Activated T-helper 2 cell treated with anti-CD3 and anti-CD28 coated beads, Interferon-gamma antibody, Interleukin-2, Interleukin-4, amounts not matched to agents 10 μg/mL and 5 μg/mL and 100 μg/mL, durations not matched to agents 14 hours and 24 hours and 36 hours (primary cell): ENCODE measurements at regions not wholly inside any gene's neighbourhood (a gene's known extent, or its start where the extent isn't known, plus 50 kb on each side); places are given as distances from the start of the nearest gene placed in this dataset.

Experiments
- DNase-seq: peaks from one replicate; pipeline ENCODE4 v3.0.0; 2021; ENCODE audit warnings: low spot score
- H3K27ac Mint-ChIP-seq: one replicate; pipeline ENCODE4 v1.8.0; 2021; ENCODE audit warnings: mixed read lengths
- H3K27me3 Mint-ChIP-seq: one replicate; pipeline ENCODE4 v1.8.0; 2021; ENCODE audit warnings: low read depth, mixed read lengths
- H3K36me3 Mint-ChIP-seq: one replicate; pipeline ENCODE4 v1.8.0; 2021; ENCODE audit warnings: low read depth, mixed read lengths
- H3K4me1 Mint-ChIP-seq: one replicate; pipeline ENCODE4 v1.8.0; 2021; ENCODE audit warnings: low read depth, mixed read lengths
- H3K4me3 Mint-ChIP-seq: one replicate; pipeline ENCODE4 v1.8.0; 2021; ENCODE audit warnings: low read depth, mild to moderate bottlenecking, moderate library complexity, mixed read lengths
- H3K9me3 Mint-ChIP-seq: one replicate; pipeline ENCODE4 v1.8.0; 2021; ENCODE audit warnings: mixed read lengths
- intact Hi-C: fragments of 100-400 bp; cut with micrococcal nuclease; formaldehyde crosslinking; loops from one replicate; pipeline ENCODE4 v1.15.1; 2023

GRCh38 chr3:193890016-193890897 is 245.7 kb upstream of the HES1 start:
- Mint-ChIP-seq H3K9me3 (no peaks in the 10 kb centered on the region), H3K36me3 (no peaks in the 10 kb centered on the region), H3K27ac (no peak overlapping the region), H3K27me3 (peaks cover 1% of the 10 kb centered on the region), H3K4me1 (no peaks in the 10 kb centered on the region), H3K4me3 (no peak overlapping the region)
- no peak for DNase-seq
- intact Hi-C loops: no loop called here

- no peak overlapping the region for H3K4me3 Mint-ChIP-seq
- H3K27me3 Mint-ChIP-seq: peaks cover 5% of the 10 kb centered on the region
- H3K36me3 Mint-ChIP-seq: no peaks in the 10 kb centered on the region
- no peak for DNase-seq
- H3K4me1 Mint-ChIP-seq: no peaks in the 10 kb centered on the region
- intact Hi-C loops: no loop called here
- H3K9me3 Mint-ChIP-seq: no peaks in the 10 kb centered on the region
- H3K27ac Mint-ChIP-seq: no peak overlapping the region
These were observed 241.7 kb upstream of the HES1 start for GRCh38 chr3:193894121-193894863.

GRCh38 chr3:193895409-193895808 is 240.5 kb upstream of the HES1 start:
- no peaks in the 10 kb centered on the region for H3K4me1 Mint-ChIP-seq
- no peak for DNase-seq
- no peaks in the 10 kb centered on the region for H3K36me3 Mint-ChIP-seq
- H3K9me3 Mint-ChIP-seq: no peaks in the 10 kb centered on the region
- H3K4me3 Mint-ChIP-seq: no peak overlapping the region
- H3K27ac Mint-ChIP-seq: no peak overlapping the region
- peaks cover 9% of the 10 kb centered on the region for H3K27me3 Mint-ChIP-seq
- intact Hi-C loops: no loop called here

- intact Hi-C loops: no loop called here
- DNase-seq: no peak
- peaks cover 9% of the 10 kb centered on the region for H3K27me3 Mint-ChIP-seq
- no peak overlapping the region for H3K4me3 Mint-ChIP-seq
- H3K4me1 Mint-ChIP-seq: no peaks in the 10 kb centered on the region
- H3K27ac Mint-ChIP-seq: no peak overlapping the region
- no peaks in the 10 kb centered on the region for H3K9me3 Mint-ChIP-seq
- no peaks in the 10 kb centered on the region for H3K36me3 Mint-ChIP-seq
These were observed 239.5 kb upstream of the HES1 start for GRCh38 chr3:193896419-193896818.

GRCh38 chr3:193897288-193897687 is 238.7 kb upstream of the HES1 start:
- Mint-ChIP-seq H3K27ac (no peak overlapping the region), H3K4me3 (no peak overlapping the region), H3K36me3 (no peaks in the 10 kb centered on the region), H3K4me1 (no peaks in the 10 kb centered on the region), H3K9me3 (no peaks in the 10 kb centered on the region), H3K27me3 (peaks cover 9% of the 10 kb centered on the region)
- no peak for DNase-seq
- intact Hi-C loops: no loop called here

- no peak for DNase-seq
- Mint-ChIP-seq H3K4me3 (no peak overlapping the region), H3K9me3 (no peaks in the 10 kb centered on the region), H3K36me3 (no peaks in the 10 kb centered on the region), H3K27ac (no peak overlapping the region), H3K27me3 (peaks cover 9% of the 10 kb centered on the region), H3K4me1 (no peaks in the 10 kb centered on the region)
- intact Hi-C loops: no loop called here
These were observed 238.2 kb upstream of the HES1 start for GRCh38 chr3:193897731-193898180.

GRCh38 chr3:193899001-193899400 is 236.9 kb upstream of the HES1 start:
- Mint-ChIP-seq H3K27ac (no peak overlapping the region), H3K4me1 (no peaks in the 10 kb centered on the region), H3K36me3 (no peaks in the 10 kb centered on the region), H3K4me3 (no peak overlapping the region), H3K27me3 (peaks cover 9% of the 10 kb centered on the region), H3K9me3 (no peaks in the 10 kb centered on the region)
- intact Hi-C loops: no loop called here
- DNase-seq: no peak

- no peak for DNase-seq
- Mint-ChIP-seq H3K36me3 (no peaks in the 10 kb centered on the region), H3K4me1 (no peaks in the 10 kb centered on the region), H3K4me3 (no peak overlapping the region), H3K27ac (no peak overlapping the region), H3K27me3 (peaks cover 8% of the 10 kb centered on the region), H3K9me3 (no peaks in the 10 kb centered on the region)
- intact Hi-C loops: no loop called here
These were observed 234.9 kb upstream of the HES1 start for GRCh38 chr3:193901007-193901406.

GRCh38 chr3:193902607-193903511 is 233.1 kb upstream of the HES1 start:
- H3K9me3 Mint-ChIP-seq: no peaks in the 10 kb centered on the region
- H3K4me3 Mint-ChIP-seq: no peak overlapping the region
- DNase-seq: no peak
- intact Hi-C loops: no loop called here
- H3K36me3 Mint-ChIP-seq: no peaks in the 10 kb centered on the region
- H3K4me1 Mint-ChIP-seq: no peaks in the 10 kb centered on the region
- no peak overlapping the region for H3K27ac Mint-ChIP-seq
- H3K27me3 Mint-ChIP-seq: peaks cover 4% of the 10 kb centered on the region

- peaks cover 4% of the 10 kb centered on the region for H3K9me3 Mint-ChIP-seq
- no peaks in the 10 kb centered on the region for H3K4me1 Mint-ChIP-seq
- no peak overlapping the region for H3K27ac Mint-ChIP-seq
- intact Hi-C loops: no loop called here
- H3K4me3 Mint-ChIP-seq: no peak overlapping the region
- H3K36me3 Mint-ChIP-seq: no peaks in the 10 kb centered on the region
- H3K27me3 Mint-ChIP-seq: peaks cover 4% of the 10 kb centered on the region
- no peak for DNase-seq
These were observed 232.5 kb upstream of the HES1 start for GRCh38 chr3:193903512-193903817.

- Mint-ChIP-seq H3K27me3 (peaks cover 4% of the 10 kb centered on the region), H3K4me3 (no peak overlapping the region), H3K36me3 (no peaks in the 10 kb centered on the region), H3K4me1 (no peaks in the 10 kb centered on the region), H3K9me3 (peaks cover 6% of the 10 kb centered on the region), H3K27ac (no peak overlapping the region)
- intact Hi-C loops: no loop called here
- DNase-seq: no peak
These were observed 232.0 kb upstream of the HES1 start for GRCh38 chr3:193903966-193904365.

GRCh38 chr3:193905541-193906396 is 230.2 kb upstream of the HES1 start:
- DNase-seq: no peak
- H3K4me3 Mint-ChIP-seq: no peak overlapping the region
- H3K9me3 Mint-ChIP-seq: peaks cover 6% of the 10 kb centered on the region
- H3K27me3 Mint-ChIP-seq: no peaks in the 10 kb centered on the region
- no peak overlapping the region for H3K27ac Mint-ChIP-seq
- H3K4me1 Mint-ChIP-seq: peaks cover 7% of the 10 kb centered on the region
- no peaks in the 10 kb centered on the region for H3K36me3 Mint-ChIP-seq
- intact Hi-C loops: no loop called here
